Mononuclear cell (primary cell): ENCODE measurements at regions not wholly inside any gene's neighbourhood (a gene's known extent, or its start where the extent isn't known, plus 50 kb on each side); places are given as distances from the start of the nearest gene placed in this dataset.

Experiments
- H3K27me3 ChIP-seq: 2 replicates; pipeline ENCODE4 v1.6.0; 2011; ENCODE audit warnings: low read length, control low read depth; ENCODE audit not compliant: insufficient read depth
- H3K4me1 ChIP-seq: 2 replicates; pipeline ENCODE4 v1.5.1; 2011; ENCODE audit warnings: mild to moderate bottlenecking, low read length, control low read depth; ENCODE audit not compliant: insufficient read depth
- H3K4me3 ChIP-seq: 2 replicates; pipeline ENCODE4 v1.5.1; 2011; ENCODE audit warnings: mild to moderate bottlenecking, low read length, moderate library complexity
- H3K9me3 ChIP-seq: 2 replicates; pipeline ENCODE4 v1.5.1; 2011; ENCODE audit warnings: low read depth, mild to moderate bottlenecking, control low read depth, low read length

DNA sequence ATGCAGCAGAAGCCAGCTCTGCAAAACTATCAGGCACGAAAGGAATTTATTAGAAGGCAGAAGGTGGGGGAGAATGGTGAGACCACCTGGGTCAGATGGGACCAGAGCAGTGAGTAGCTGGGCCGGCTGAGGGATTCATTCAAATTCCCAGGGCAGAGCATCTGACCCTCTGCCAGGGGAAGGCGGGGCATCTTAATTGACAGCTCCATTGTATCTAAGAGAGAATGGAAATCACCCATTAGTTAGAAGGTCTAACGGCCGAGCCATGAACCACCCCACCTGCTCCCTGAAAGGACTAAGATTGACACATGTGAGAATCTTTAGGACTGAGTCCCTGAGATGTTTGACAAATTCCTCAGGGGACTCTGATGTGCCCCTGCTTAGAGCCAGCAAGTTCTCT lies 83.7 kb downstream of the PHETA1 start:
- H3K9me3 ChIP-seq, result no peaks in the 10 kb centered on the region
- H3K4me1 ChIP-seq, result no peaks in the 10 kb centered on the region
- H3K4me3 ChIP-seq, result no peak overlapping the region
- H3K27me3 ChIP-seq, result no peaks in the 10 kb centered on the region

GRCh38 chr12:111284709-111285108 lies 84.2 kb downstream of the PHETA1 start:
- Histone ChIP-seq H3K9me3 (no peaks in the 10 kb centered on the region), H3K27me3 (no peaks in the 10 kb centered on the region), H3K4me1 (no peaks in the 10 kb centered on the region), H3K4me3 (no peak overlapping the region)

DNA sequence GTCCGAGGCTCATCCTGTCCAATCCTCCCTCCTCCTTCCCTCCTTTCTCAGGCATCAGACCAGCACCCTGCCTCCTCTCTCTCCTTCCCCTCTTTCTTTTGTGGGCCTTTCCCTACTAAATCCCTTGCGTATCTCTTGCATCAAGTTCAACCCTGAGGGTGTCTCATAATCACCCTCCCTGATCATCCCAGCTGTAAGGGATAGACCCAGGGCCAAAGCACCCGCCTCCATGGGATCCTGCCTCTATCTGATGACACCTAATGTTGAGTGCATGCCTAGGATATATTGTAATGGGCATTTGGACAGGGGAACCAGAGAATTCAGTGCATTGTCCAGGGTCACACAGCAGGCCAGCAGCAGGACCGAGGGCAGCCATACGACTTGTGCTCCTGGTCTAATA lies 84.9 kb downstream of the PHETA1 start:
- Histone ChIP-seq H3K27me3 (no peaks in the 10 kb centered on the region), H3K4me3 (no peak overlapping the region), H3K4me1 (no peaks in the 10 kb centered on the region), H3K9me3 (no peaks in the 10 kb centered on the region)

- no peaks in the 10 kb centered on the region for H3K27me3 ChIP-seq
- H3K4me3 ChIP-seq, result no peak overlapping the region
- no peaks in the 10 kb centered on the region for H3K4me1 ChIP-seq
- H3K9me3 ChIP-seq, result no peaks in the 10 kb centered on the region
Observed at GRCh38 chr12:111283521-111283920, 85.4 kb downstream of the PHETA1 start.

DNA sequence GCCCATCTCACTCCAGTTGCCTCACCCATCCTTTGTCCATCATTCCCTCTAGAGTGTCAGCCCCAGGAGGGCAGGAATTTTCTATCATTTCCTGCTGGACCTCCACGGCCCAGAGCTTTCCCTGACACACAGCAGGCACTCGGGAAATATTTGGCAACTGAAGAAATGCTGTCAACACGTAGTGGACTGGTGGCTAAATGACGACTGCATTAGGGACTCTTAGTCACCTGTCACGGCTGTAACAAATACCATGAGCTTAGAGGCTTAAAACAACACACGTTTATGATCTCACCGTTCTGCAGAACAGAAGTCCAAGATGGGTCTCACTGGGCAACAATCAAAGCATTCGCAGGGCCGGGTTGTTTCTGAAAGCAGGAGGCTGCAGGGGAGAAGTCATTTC lies 91.3 kb downstream of the PHETA1 start:
- Histone ChIP-seq H3K4me1 (no peaks in the 10 kb centered on the region), H3K4me3 (no peak overlapping the region), H3K9me3 (no peaks in the 10 kb centered on the region), H3K27me3 (no peaks in the 10 kb centered on the region)

DNA sequence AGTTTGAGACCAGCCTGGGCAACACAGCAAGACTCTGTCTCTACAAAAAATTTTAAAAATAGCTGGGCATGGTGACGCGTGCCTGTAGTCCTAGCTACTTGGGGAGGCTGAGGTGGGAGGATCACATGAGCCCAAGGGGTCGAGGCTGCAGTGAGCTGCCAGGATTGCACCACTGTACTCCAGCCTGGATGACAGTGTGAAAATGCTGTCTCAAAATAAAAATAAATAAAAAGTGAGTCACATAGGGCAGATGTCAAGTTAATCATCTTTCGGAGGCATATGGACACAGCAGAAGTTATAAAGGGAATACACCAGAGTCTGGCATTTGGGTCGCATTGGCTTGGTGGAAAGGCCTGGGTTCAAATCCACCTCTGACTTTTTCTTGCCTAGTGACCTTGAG lies 92.7 kb downstream of the PHETA1 start:
- no peaks in the 10 kb centered on the region for H3K27me3 ChIP-seq
- no peaks in the 10 kb centered on the region for H3K4me1 ChIP-seq
- no peak overlapping the region for H3K4me3 ChIP-seq
- H3K9me3 ChIP-seq, result no peaks in the 10 kb centered on the region

- Histone ChIP-seq H3K4me3 (no peak overlapping the region), H3K9me3 (no peaks in the 10 kb centered on the region), H3K27me3 (no peaks in the 10 kb centered on the region), H3K4me1 (no peaks in the 10 kb centered on the region)
Observed at GRCh38 chr12:111275308-111275707, 93.6 kb downstream of the PHETA1 start.

GRCh38 chr12:111274777-111275176 lies 94.1 kb downstream of the PHETA1 start:
- H3K27me3 ChIP-seq, result no peaks in the 10 kb centered on the region
- H3K4me1 ChIP-seq, result no peaks in the 10 kb centered on the region
- no peaks in the 10 kb centered on the region for H3K9me3 ChIP-seq
- H3K4me3 ChIP-seq, result no peak overlapping the region

- Histone ChIP-seq H3K27me3 (no peaks in the 10 kb centered on the region), H3K4me1 (no peaks in the 10 kb centered on the region), H3K9me3 (no peaks in the 10 kb centered on the region), H3K4me3 (no peak overlapping the region)
Observed at GRCh38 chr12:111271674-111272418, 97.0 kb downstream of the PHETA1 start.

DNA sequence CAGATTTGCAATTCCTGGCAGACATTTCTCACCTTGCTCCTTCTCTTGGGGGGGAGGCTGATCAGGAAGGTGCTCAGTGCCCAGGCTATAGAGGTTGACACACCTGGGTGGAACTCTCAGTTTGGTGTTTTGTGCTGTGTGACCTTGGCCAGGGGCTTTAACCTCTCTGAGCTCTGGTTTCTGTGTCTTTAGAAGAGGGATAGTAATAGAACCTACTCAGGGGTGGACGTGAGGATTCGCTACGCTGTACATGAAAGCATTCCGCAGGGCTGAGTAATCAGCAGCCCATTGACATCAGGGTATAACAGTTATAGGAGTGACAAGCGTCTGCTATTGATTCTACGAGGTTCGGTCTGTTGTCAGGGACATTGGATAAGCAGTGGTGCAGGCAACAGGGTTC lies 98.1 kb downstream of the PHETA1 start:
- Histone ChIP-seq H3K4me1 (no peaks in the 10 kb centered on the region), H3K4me3 (no peak overlapping the region), H3K27me3 (no peaks in the 10 kb centered on the region), H3K9me3 (no peaks in the 10 kb centered on the region)

- H3K27me3 ChIP-seq, result no peaks in the 10 kb centered on the region
- H3K4me1 ChIP-seq, result no peaks in the 10 kb centered on the region
Observed at GRCh38 chr12:111270239-111270638, 98.7 kb downstream of the PHETA1 start.

DNA sequence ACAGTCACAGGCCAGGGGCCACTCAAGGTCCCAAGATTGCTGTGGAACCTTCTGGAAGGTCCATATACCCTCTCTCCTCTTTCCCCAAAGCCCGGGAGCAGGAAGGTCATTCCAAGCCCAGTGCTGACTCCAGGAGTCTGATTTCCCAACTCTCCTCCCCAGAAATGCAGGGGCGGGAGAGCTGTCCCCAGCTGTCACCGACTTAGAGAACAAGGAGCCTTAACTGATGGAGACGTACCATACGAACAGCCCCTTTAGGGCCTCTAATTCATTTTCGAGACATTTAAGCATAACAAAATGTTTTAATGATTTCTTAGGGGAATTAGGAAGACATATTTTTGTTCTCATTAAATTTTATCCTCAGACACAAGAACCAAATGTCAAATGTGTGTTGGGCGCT lies 99.2 kb downstream of the PHETA1 start:
- H3K4me3 ChIP-seq, result no peak overlapping the region
- H3K27me3 ChIP-seq, result no peaks in the 10 kb centered on the region
- H3K9me3 ChIP-seq, result no peaks in the 10 kb centered on the region
- no peaks in the 10 kb centered on the region for H3K4me1 ChIP-seq

More at GRCh38 chr12:111270239-111270638, 98.7 kb downstream of the PHETA1 start:
- no peak overlapping the region for H3K4me3 ChIP-seq
- H3K9me3 ChIP-seq, result no peaks in the 10 kb centered on the region

- H3K4me1 ChIP-seq, result no peaks in the 10 kb centered on the region
- H3K27me3 ChIP-seq, result no peaks in the 10 kb centered on the region
- H3K4me3 ChIP-seq, result no peak overlapping the region
- H3K9me3 ChIP-seq, result no peaks in the 10 kb centered on the region
Observed at GRCh38 chr12:111268738-111269572, 99.9 kb downstream of the PHETA1 start.

DNA sequence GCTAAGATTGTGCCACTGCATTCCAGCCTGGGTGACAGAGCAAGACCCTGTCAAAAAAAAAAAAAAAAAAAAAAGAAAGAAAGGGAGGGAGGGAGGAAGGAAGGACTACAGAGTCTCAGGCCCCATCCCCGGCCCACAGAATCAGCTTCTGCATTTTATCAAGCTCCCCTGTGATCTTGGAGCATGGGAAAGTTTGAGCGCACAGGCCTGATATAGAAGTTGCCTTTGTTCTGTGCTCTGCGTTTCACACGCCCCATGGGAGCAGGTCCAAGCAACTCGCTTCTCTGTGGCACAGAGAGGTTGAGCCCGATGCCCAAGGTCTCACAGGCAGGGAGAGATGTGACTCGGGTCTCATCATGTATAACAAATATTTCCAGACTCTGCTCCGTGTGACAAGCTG lies 101.8 kb downstream of the PHETA1 start:
- H3K4me1 ChIP-seq, result no peaks in the 10 kb centered on the region
- no peaks in the 10 kb centered on the region for H3K27me3 ChIP-seq
- H3K4me3 ChIP-seq, result no peak overlapping the region
- no peaks in the 10 kb centered on the region for H3K9me3 ChIP-seq

- H3K9me3 ChIP-seq, result no peaks in the 10 kb centered on the region
- no peaks in the 10 kb centered on the region for H3K27me3 ChIP-seq
- H3K4me3 ChIP-seq, result no peak overlapping the region
- H3K4me1 ChIP-seq, result no peaks in the 10 kb centered on the region
Observed at GRCh38 chr12:111261911-111262676, 106.8 kb downstream of the PHETA1 start.
